ENCODE measurements at regions not wholly inside any gene's neighbourhood (a gene's known extent, or its start where the extent isn't known, plus 50 kb on each side); places are given as distances from the start of the nearest gene placed in this dataset.
A peak's percentile ranks its signal among the peaks of the same experiment; 100 is the strongest.
"Not testable (repeated sequence)": the region's sequence is repeated elsewhere in the genome, so short reads cannot be mapped to it uniquely, and the experiment has no call there.

- Histone ChIP-seq H3K27ac (no peak overlapping the region), H3K4me1 (no peaks in the 10 kb centered on the region), H3K4me3 (no peak overlapping the region), H3K36me3 (no peaks in the 10 kb centered on the region), H3K27me3 (no peaks in the 10 kb centered on the region), H3K9me3 (replicated peaks) (no peaks in the 10 kb centered on the region)
- DNase-seq = no peak
Observed at GRCh38 chr18:59848002-59848401, 51.8 kb upstream of the PMAIP1 start.

DNA sequence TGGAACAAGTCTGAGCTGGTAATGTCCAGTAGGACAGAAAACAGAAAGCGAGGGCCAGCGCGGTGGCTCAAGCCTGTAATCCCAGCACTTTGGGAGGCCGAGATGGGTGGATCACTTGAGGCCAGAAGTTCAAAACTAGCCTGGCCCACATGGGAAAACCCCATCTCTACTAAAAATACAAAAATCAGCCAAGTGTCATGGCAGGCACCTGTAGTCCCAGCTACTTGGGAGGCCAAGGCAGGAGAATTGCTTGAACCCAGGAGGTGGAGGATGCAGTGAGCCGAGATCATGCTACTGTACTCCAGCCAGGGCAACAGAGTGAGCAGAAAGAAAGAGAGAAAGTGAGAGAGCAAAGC, 52.3 kb upstream of the PMAIP1 start:
- DNase-seq; H3K27me3 ChIP-seq; H3K9me3 ChIP-seq (replicated peaks); H3K4me3 ChIP-seq; H3K36me3 ChIP-seq; H3K4me1 ChIP-seq; H3K27ac ChIP-seq: not testable (repeated sequence)

GRCh38 chr18:59846814-59847490, 52.8 kb upstream of the PMAIP1 start:
- no peaks in the 10 kb centered on the region for H3K36me3 ChIP-seq
- H3K4me1 ChIP-seq = no peaks in the 10 kb centered on the region
- no peaks in the 10 kb centered on the region for H3K27me3 ChIP-seq
- no peak for DNase-seq
- H3K4me3 ChIP-seq = no peak overlapping the region
- no peak overlapping the region for H3K27ac ChIP-seq
- H3K9me3 ChIP-seq (replicated peaks) = no peaks in the 10 kb centered on the region

GRCh38 chr18:59842947-59843346, 56.8 kb upstream of the PMAIP1 start:
- H3K4me1 ChIP-seq = no peaks in the 10 kb centered on the region
- H3K4me3 ChIP-seq = no peak overlapping the region
- no peaks in the 10 kb centered on the region for H3K36me3 ChIP-seq
- H3K27me3 ChIP-seq = no peaks in the 10 kb centered on the region
- H3K9me3 ChIP-seq (replicated peaks) = no peaks in the 10 kb centered on the region
- no peak for DNase-seq
- H3K27ac ChIP-seq = no peak overlapping the region

DNA sequence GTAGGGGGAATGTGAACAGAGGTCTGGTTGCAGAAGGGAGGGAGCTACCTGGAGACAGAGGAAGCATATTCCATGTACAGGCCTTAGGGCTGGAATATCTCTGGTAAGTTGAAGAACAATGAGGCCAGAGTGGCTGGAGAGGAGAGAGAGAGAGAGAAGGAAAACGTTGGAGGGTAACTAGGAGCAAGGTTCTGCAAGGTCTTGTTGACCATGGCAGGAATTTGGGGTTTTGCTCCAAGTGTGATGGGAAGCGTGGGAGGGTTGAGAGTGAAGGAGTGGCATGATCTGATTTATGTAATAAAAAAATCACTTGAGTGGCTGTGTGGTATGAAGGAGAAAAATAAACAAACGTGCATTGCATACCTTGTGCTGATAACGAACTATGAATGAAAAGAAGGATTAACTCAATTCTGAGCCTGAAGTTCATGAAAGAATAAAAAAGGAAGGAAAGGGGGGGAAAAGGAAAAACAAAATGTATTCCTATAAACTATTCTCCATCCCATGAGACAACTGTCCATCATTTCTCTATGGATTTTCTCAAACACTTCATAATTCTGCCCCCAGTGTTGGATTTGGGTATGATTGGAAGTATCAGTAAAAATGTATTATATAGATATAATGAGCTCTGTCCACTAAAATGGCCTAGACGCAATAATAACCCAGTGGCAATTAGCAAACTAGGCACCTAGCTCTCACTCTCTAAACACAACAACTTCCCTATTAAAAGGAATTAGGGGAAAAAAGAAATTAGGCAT, 59.7 kb upstream of the PMAIP1 start:
- Histone ChIP-seq H3K9me3 (replicated peaks) (no peaks in the 10 kb centered on the region), H3K27ac (no peak overlapping the region), H3K27me3 (no peaks in the 10 kb centered on the region), H3K36me3 (no peaks in the 10 kb centered on the region), H3K4me1 (no peaks in the 10 kb centered on the region), H3K4me3 (no peak overlapping the region)
- no peak for DNase-seq

DNA sequence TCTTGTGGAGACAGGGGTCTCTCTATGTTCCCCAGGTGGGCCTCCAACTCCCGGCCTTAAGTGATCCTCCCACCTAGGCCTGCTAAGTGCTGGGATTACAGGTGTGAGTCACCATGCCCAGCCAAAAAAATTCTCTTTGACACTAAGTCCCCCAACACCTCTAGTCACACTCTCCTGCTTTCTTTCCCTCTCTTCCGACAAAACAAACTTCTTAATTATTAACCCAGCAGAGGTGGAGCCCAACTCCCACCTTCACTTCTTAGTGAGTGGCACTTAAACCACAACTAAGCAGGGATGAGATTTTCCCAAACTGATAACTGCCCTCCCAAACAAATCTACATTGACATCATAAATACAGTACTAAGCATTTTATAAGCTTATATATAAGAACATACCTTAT, 60.5 kb upstream of the PMAIP1 start:
- Histone ChIP-seq H3K36me3 (no peaks in the 10 kb centered on the region), H3K4me1 (no peaks in the 10 kb centered on the region), H3K4me3 (no peak overlapping the region), H3K27me3 (no peaks in the 10 kb centered on the region), H3K27ac (no peak overlapping the region), H3K9me3 (replicated peaks) (no peaks in the 10 kb centered on the region)
- DNase-seq = no peak

- Histone ChIP-seq H3K4me1 (no peaks in the 10 kb centered on the region), H3K27me3 (no peaks in the 10 kb centered on the region), H3K9me3 (replicated peaks) (no peaks in the 10 kb centered on the region), H3K36me3 (no peaks in the 10 kb centered on the region), H3K4me3 (no peak overlapping the region), H3K27ac (no peak overlapping the region)
- peak; percentile 13 to 68 for DNase-seq
Observed at GRCh38 chr18:59837586-59837985, 62.2 kb upstream of the PMAIP1 start.

DNA sequence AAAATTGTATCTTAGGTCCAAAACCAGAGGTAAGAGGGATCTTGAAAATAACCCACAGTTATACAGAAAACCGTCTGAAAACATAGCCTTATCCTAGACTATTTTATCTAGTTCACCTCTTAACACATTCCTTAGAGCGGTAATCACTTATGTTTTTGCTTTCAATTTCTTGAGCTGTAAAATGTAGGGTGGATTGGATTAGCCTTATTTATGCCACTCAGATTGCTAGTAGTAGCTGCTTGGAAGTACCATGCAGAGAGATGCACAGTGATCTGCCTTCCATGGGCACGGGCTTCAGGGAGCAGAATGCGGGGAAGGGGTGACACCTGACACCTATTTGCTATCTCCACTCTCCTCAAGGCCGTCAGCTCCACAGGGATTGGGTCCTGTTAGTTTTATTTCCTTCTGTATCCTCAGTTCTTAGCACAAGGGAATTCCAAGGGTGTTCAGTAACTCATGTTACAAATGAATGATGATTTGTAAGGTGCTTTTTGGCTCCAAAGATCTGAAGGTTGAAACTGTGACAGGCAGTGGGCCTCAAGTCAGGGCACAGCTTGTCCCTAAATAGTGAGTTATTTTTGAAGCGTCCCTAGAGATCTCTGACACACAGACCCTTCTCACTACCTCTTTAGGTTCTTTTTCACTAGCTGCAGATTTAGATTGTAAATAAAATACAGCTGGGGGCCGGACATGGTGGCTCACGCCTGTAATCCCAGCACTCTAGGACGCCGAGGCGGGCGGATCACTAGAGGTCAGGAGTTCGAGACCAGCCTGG, 64.0 kb upstream of the PMAIP1 start:
- Histone ChIP-seq H3K4me3 (no peak overlapping the region), H3K9me3 (replicated peaks) (no peaks in the 10 kb centered on the region), H3K27me3 (no peaks in the 10 kb centered on the region), H3K36me3 (no peaks in the 10 kb centered on the region), H3K4me1 (no peaks in the 10 kb centered on the region), H3K27ac (no peak overlapping the region)
- no peak for DNase-seq

DNA sequence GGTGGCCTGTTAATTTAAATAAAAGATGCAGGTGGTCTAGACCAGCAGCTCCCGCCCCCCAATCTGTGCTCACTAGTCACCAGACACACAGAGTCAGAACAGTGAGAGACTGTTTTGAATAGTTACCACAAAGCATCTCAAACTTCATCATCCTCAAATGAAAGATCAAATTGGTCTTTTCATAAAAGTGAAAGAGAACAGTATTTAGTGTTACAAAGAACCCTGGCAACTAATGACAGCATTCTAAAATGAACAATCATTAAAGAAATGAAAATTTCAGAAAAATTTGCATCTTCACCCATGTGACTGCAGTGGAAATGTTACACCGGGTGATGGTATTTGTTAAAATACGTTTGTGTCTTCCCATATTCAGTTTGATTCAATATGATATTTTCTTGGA, 65.5 kb upstream of the PMAIP1 start:
- no peak for DNase-seq
- H3K27me3 ChIP-seq = no peaks in the 10 kb centered on the region
- H3K4me3 ChIP-seq = no peak overlapping the region
- H3K27ac ChIP-seq = no peak overlapping the region
- H3K9me3 ChIP-seq (replicated peaks) = no peaks in the 10 kb centered on the region
- no peaks in the 10 kb centered on the region for H3K36me3 ChIP-seq
- H3K4me1 ChIP-seq = no peaks in the 10 kb centered on the region

- no peaks in the 10 kb centered on the region for H3K36me3 ChIP-seq
- H3K4me3 ChIP-seq = no peak overlapping the region
- H3K27me3 ChIP-seq = no peaks in the 10 kb centered on the region
- no peak overlapping the region for H3K27ac ChIP-seq
- no peaks in the 10 kb centered on the region for H3K4me1 ChIP-seq
- H3K9me3 ChIP-seq (replicated peaks) = no peaks in the 10 kb centered on the region
- no peak for DNase-seq
Observed at GRCh38 chr18:59833785-59834184, 66.0 kb upstream of the PMAIP1 start.

- DNase-seq = peak; percentile 26 to 65
- Histone ChIP-seq H3K4me1 (no peaks in the 10 kb centered on the region), H3K27ac (no peak overlapping the region), H3K27me3 (no peaks in the 10 kb centered on the region), H3K4me3 (no peak overlapping the region), H3K9me3 (replicated peaks) (no peaks in the 10 kb centered on the region), H3K36me3 (no peaks in the 10 kb centered on the region)
Observed at GRCh38 chr18:59823596-59824195, 76.1 kb upstream of the PMAIP1 start.

- DNase-seq = no peak
- Histone ChIP-seq H3K27ac (no peak overlapping the region), H3K36me3 (no peaks in the 10 kb centered on the region)
Observed at GRCh38 chr18:59822612-59823550, 76.9 kb upstream of the PMAIP1 start.

DNA sequence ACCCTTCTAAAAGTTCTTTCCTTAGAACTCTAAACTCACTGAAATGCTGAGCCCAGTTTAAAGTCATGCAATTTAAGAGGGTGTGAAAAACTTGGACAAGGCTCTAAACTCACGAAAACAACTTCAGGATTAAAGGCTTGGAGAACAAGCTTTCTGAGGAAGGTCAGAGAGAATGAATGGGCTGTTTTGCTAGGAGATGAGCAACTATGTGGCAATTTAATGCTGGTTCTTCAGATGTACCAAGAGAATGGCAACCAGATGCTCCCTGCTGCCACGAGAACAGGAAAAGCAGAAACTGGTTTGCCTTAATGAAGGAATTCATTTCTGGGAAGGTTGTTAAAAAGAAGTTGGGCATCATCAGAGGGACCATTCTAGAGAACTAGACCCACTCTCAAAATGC, 77.8 kb upstream of the PMAIP1 start:
- H3K27ac ChIP-seq = no peak overlapping the region
- DNase-seq = no peak
- no peak overlapping the region for H3K4me3 ChIP-seq
- no peaks in the 10 kb centered on the region for H3K27me3 ChIP-seq
- no peaks in the 10 kb centered on the region for H3K36me3 ChIP-seq
- no peaks in the 10 kb centered on the region for H3K9me3 ChIP-seq (replicated peaks)
- no peaks in the 10 kb centered on the region for H3K4me1 ChIP-seq

More at GRCh38 chr18:59822612-59823550, 76.9 kb upstream of the PMAIP1 start:
- Histone ChIP-seq H3K9me3 (replicated peaks) (no peaks in the 10 kb centered on the region), H3K4me1 (no peaks in the 10 kb centered on the region), H3K4me3 (no peak overlapping the region), H3K27me3 (no peaks in the 10 kb centered on the region)

- Histone ChIP-seq H3K27ac (no peak overlapping the region), H3K4me1 (no peaks in the 10 kb centered on the region)
- no peak for DNase-seq
Observed at GRCh38 chr18:59820663-59821062, 79.1 kb upstream of the PMAIP1 start.

More at GRCh38 chr18:59820663-59821062, 79.1 kb upstream of the PMAIP1 start:
- no peaks in the 10 kb centered on the region for H3K27me3 ChIP-seq
- H3K4me3 ChIP-seq = no peak overlapping the region
- H3K36me3 ChIP-seq = no peaks in the 10 kb centered on the region
- no peaks in the 10 kb centered on the region for H3K9me3 ChIP-seq (replicated peaks)
